Lower leg skin (tissue), 4 donors: ENCODE measurements at regions not wholly inside any gene's neighbourhood (a gene's known extent, or its start where the extent isn't known, plus 50 kb on each side); places are given as distances from the start of the nearest gene placed in this dataset.
"Not testable (repeated sequence)": the region's sequence is repeated elsewhere in the genome, so short reads cannot be mapped to it uniquely, and the experiment has no call there.

Experiments
- DNase-seq, 2 donors: peaks; one replicate each; pipeline ENCODE4 v3.0.0-alpha.2; 2019; ENCODE audit warnings: low spot score in 2 of 2
- H3K4me3 ChIP-seq: fragments of 200-600 bp; sonication (generic); 2 replicates; pipeline ENCODE4 v1.5.1; 2017; ENCODE audit warnings: mild to moderate bottlenecking, low read depth; ENCODE audit not compliant: poor library complexity, severe bottlenecking
- POLR2A ChIP-seq, 2 donors: fragments of 450-650 bp; IDR thresholded peaks; one replicate each; pipeline ENCODE4 v1.6.1; 2016 to 2017; ENCODE audit warnings: antibody characterized with exemption in 2 of 2, mild to moderate bottlenecking in 1 of 2, moderate library complexity in 1 of 2
- WGBS, 2 donors: methylation state at CpG; one replicate each; pipeline ENCODE4 v1.1.5; 2018; 5-methylcytosine and 5-hydroxymethylcytosine counted together
- intact Hi-C: fragments of 100-400 bp; cut with DNase I; formaldehyde crosslinking; loops from one replicate; pipeline ENCODE4 v1.15.0; 2023; ENCODE audit warnings: low total_unique reads
- TF ChIP-seq, protein P1 (sequence below), 3 donors: fragments of 450-650 bp; IDR thresholded peaks; one replicate each; pipeline ENCODE4 v1.5.1; 2016; ENCODE audit warnings: antibody characterized with exemption in 3 of 3, mild to moderate bottlenecking in 3 of 3, moderate library complexity in 2 of 3

DNA sequence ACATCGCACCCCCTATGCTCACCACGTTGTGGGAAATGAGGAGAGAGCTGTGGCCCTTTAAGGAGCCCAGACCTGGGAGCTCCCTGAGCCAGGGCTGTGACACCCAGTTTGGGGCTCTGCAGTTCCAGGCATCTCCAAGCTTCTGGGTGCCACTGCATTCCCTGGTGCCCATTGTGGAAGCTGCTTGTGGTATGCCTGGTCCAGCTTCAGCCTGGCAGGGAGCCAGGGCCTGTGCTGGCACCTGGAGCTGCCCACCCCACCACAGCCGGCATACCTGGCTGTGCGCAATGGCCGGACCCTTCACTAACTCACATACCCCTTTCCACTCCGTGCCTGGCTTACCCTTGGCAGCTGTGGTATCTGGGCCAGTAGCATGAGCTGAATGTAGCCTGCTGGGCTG, 107.9 kb upstream of the OR4E1 start:
- TF ChIP-seq, protein P1, sequence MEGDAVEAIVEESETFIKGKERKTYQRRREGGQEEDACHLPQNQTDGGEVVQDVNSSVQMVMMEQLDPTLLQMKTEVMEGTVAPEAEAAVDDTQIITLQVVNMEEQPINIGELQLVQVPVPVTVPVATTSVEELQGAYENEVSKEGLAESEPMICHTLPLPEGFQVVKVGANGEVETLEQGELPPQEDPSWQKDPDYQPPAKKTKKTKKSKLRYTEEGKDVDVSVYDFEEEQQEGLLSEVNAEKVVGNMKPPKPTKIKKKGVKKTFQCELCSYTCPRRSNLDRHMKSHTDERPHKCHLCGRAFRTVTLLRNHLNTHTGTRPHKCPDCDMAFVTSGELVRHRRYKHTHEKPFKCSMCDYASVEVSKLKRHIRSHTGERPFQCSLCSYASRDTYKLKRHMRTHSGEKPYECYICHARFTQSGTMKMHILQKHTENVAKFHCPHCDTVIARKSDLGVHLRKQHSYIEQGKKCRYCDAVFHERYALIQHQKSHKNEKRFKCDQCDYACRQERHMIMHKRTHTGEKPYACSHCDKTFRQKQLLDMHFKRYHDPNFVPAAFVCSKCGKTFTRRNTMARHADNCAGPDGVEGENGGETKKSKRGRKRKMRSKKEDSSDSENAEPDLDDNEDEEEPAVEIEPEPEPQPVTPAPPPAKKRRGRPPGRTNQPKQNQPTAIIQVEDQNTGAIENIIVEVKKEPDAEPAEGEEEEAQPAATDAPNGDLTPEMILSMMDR (IDR thresholded peaks at IDR 0.05) = no peak
- no peak for TF ChIP-seq POLR2A (IDR thresholded peaks at IDR 0.05)
- no peak overlapping the region for H3K4me3 ChIP-seq
- intact Hi-C loops = no loop called here
- WGBS, 2 donors = 89 to 93% methylated on average over 6 of the region's 6 CpGs
- DNase-seq = no peak

DNA sequence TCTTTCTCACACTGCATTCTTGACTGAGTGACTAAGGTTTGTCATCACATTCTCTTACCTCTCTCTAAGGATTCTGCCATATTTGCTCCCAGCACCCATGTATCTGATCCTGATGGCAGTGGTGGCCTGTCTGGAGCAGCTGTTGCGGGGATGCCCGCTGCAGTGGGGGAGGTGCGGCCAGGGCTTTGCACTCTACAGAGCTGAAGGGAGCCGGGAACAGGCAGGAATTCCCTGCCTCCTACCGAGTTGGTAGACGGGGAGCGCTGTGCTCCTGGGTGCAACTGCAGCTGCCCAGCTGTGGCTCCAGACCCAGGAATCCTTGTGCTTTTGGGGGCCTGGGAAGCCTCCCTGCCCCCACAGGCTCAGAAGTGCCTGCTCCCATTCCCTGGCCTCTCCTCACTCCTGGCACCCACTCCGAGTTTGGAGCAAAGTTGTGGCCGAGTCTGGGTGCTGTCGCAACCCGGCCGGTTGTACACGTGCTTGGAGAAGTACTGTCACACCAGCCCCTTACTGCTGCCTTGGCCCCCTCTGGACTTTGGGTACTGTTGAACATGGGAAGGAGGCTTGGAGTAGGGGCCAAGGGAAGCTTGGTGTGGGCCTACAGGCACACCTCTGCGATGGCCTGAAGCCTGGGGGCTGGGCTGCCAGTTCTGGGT, 106.9 kb upstream of the OR4E1 start:
- 75 to 83% methylated on average over 14 of the region's 14 CpGs for WGBS, 2 donors
- no peak overlapping the region for H3K4me3 ChIP-seq
- TF ChIP-seq POLR2A (IDR thresholded peaks at IDR 0.05) = no peak
- TF ChIP-seq, protein P1 (IDR thresholded peaks at IDR 0.05) = no peak
- DNase-seq = no peak
- intact Hi-C loops = no loop called here

DNA sequence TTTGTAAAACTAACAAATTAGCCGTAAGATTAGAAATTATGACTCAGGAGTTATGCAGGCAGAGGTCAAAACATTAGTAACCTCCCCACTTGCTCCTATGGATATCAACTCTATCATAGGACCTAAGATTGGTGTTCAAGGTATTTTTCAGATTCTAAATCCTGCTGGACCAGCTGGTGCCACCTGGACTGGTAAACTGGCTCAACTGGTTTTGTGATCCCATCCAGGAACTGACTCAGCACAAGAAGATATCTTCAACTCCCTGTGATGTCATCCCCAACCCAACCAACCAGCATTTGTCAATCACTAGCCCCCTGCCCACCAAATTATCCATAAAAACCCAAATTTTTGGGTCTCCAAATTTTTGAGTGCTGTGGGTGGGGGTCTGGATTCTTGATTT, 98.1 kb upstream of the OR4E1 start:
- no peak for DNase-seq
- intact Hi-C loops = no loop called here
- 76% methylated on average over 1 of the region's 1 CpG for WGBS, 2 donors

DNA sequence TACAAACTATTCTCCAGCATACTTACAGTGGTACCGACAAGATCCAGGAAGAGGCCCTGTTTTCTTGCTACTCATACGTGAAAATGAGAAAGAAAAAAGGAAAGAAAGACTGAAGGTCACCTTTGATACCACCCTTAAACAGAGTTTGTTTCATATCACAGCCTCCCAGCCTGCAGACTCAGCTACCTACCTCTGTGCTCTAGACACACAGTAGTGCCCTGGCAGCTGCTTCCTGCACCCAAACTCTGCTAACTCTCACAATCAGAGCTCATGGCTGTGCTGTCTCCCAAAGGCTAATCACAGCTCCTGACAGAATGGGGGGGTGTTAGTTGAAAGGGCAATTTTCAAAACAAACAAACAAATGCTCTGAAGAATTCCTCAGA, 95.2 kb upstream of the OR4E1 start:
- H3K4me3 ChIP-seq = no peak overlapping the region
- 79 to 83% methylated on average over 2 of the region's 2 CpGs for WGBS, 2 donors
- intact Hi-C loops = no loop called here
- TF ChIP-seq, protein P1 (IDR thresholded peaks at IDR 0.05) = no peak
- TF ChIP-seq POLR2A (IDR thresholded peaks at IDR 0.05) = no peak
- DNase-seq = no peak

More for the DNA sequence above, 98.1 kb upstream of the OR4E1 start:
- TF ChIP-seq POLR2A (IDR thresholded peaks at IDR 0.05) = no peak
- TF ChIP-seq, protein P1 (IDR thresholded peaks at IDR 0.05) = no peak
- no peak overlapping the region for H3K4me3 ChIP-seq

DNA sequence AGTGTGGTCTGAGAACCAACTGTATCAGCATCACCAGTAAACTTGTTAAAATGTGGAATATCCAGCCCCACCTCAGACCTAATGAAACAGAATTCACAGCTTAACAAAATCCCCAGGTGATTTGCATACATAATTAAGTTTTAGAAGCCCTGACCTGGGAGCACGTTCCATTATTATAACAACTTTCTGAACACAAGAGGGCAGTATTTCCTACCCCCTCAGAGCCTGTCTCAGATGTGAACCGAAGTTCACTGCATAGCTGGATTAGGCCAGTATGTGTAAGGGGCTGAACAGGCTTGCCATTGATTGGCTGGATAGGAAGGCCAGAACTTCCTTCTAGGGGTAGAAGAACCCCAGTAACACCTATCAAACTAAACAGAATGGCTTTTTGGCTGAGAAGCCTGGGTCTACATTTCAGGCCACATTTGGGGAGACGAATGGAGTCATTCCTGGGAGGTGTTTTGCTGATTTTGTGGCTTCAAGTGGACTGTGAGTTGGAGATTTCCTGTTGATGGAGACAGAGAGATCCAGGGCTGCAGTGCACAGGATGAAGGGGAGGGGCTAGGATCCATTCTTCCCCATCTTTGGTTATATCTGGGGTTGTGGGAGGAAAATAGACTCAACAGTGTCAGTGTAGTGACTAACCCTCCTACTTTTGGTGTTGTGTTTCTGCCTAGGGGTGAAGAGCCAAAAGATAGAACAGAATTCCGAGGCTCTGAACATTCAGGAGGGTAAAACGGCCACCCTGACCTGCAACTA, 94.7 kb upstream of the OR4E1 start:
- intact Hi-C loops = no loop called here
- no peak overlapping the region for H3K4me3 ChIP-seq
- 47% methylated on average over 5 of the region's 5 CpGs for WGBS, 2 donors
- no peak for DNase-seq
- TF ChIP-seq, protein P1 (IDR thresholded peaks at IDR 0.05) = no peak
- TF ChIP-seq POLR2A (IDR thresholded peaks at IDR 0.05) = no peak

DNA sequence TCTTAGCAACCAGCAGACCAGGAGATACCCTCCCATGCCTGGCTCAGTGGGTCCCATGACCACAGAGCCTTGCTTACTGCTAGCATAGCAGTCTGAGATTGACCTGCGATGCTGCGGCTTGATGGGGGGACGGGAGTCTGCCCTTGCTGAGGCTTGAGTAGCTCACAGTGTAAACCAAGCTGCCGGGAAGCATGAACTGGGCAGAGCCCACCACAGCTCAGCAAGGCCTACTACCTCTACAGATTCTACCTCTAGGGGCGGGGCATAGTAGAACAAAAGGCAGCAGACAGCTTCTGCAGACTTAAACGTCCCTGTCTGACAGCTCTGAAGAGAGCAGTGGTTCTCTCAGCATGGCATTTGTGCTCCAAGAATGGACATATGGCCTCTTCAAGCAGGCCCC, 86.7 kb upstream of the OR4E1 start:
- intact Hi-C loops, DNase-seq, H3K4me3 ChIP-seq: not testable (repeated sequence)
- WGBS, 2 donors = 57 to 79% methylated on average over 4 to 6 of the region's 6 CpGs
